ENCODE measurements at regions not wholly inside any gene's neighbourhood (a gene's known extent, or its start where the extent isn't known, plus 50 kb on each side); places are given as distances from the start of the nearest gene placed in this dataset.
"Not testable (repeated sequence)": the region's sequence is repeated elsewhere in the genome, so short reads cannot be mapped to it uniquely, and the experiment has no call there.

GRCh38 chr6:74570044-74570443, 635.8 kb downstream of the COL12A1 start:
- Histone ChIP-seq H3K79me2 (ENCODE audit: insufficient read depth, low read length) (no peaks in the 10 kb centered on the region), H3K27ac (ENCODE audit: low read depth, low read length) (no peak overlapping the region), H3K9me3 (ENCODE audit: low read depth, low read length) (no peaks in the 10 kb centered on the region), H3K36me3 (ENCODE audit: insufficient read depth, low read length) (no peaks in the 10 kb centered on the region), H3K27me3 (ENCODE audit: insufficient read depth, low read length) (no peaks in the 10 kb centered on the region), H2AFZ (ENCODE audit: low read length) (no peak overlapping the region), H3K4me3 (ENCODE audit: insufficient read depth, low read length) (no peak overlapping the region), H3K4me1 (ENCODE audit: insufficient read depth, low read length) (no peaks in the 10 kb centered on the region), H4K20me1 (ENCODE audit: insufficient read depth, low read length) (no peaks in the 10 kb centered on the region), H3K4me2 (ENCODE audit: insufficient read depth, low read length) (no peak overlapping the region)
- no peak for TF ChIP-seq CTCF (IDR thresholded peaks at IDR 0.05; ENCODE audit: extremely low read depth, low read depth, low read length)
- DNase-seq (ENCODE audit: insufficient read length, low spot score, missing footprints) = no peak

- DNase-seq (ENCODE audit: insufficient read length, low spot score, missing footprints) = no peak
- no peak for TF ChIP-seq CTCF (IDR thresholded peaks at IDR 0.05; ENCODE audit: extremely low read depth, low read depth, low read length)
- H3K4me3 ChIP-seq (ENCODE audit: insufficient read depth, low read length) = no peak overlapping the region
Measured at GRCh38 chr6:74568861-74569260, 637.0 kb downstream of the COL12A1 start.

GRCh38 chr6:74567923-74568290, 637.9 kb downstream of the COL12A1 start:
- not testable (repeated sequence) for H3K79me2 ChIP-seq (ENCODE audit: insufficient read depth, low read length); H3K27me3 ChIP-seq (ENCODE audit: insufficient read depth, low read length); H3K4me3 ChIP-seq (ENCODE audit: insufficient read depth, low read length); H3K27ac ChIP-seq (ENCODE audit: low read depth, low read length); H3K4me2 ChIP-seq (ENCODE audit: insufficient read depth, low read length); H4K20me1 ChIP-seq (ENCODE audit: insufficient read depth, low read length); DNase-seq (ENCODE audit: insufficient read length, low spot score, missing footprints); H3K9me3 ChIP-seq (ENCODE audit: low read depth, low read length); H3K4me1 ChIP-seq (ENCODE audit: insufficient read depth, low read length); H3K36me3 ChIP-seq (ENCODE audit: insufficient read depth, low read length); H2AFZ ChIP-seq (ENCODE audit: low read length)

More at GRCh38 chr6:74568861-74569260, 637.0 kb downstream of the COL12A1 start:
- Histone ChIP-seq H3K4me1 (ENCODE audit: insufficient read depth, low read length) (no peaks in the 10 kb centered on the region), H3K27me3 (ENCODE audit: insufficient read depth, low read length) (no peaks in the 10 kb centered on the region), H2AFZ (ENCODE audit: low read length) (no peak overlapping the region), H3K9me3 (ENCODE audit: low read depth, low read length) (no peaks in the 10 kb centered on the region), H4K20me1 (ENCODE audit: insufficient read depth, low read length) (no peaks in the 10 kb centered on the region), H3K79me2 (ENCODE audit: insufficient read depth, low read length) (no peaks in the 10 kb centered on the region), H3K27ac (ENCODE audit: low read depth, low read length) (no peak overlapping the region), H3K36me3 (ENCODE audit: insufficient read depth, low read length) (no peaks in the 10 kb centered on the region), H3K4me2 (ENCODE audit: insufficient read depth, low read length) (no peak overlapping the region)

GRCh38 chr6:74567281-74567922, 638.5 kb downstream of the COL12A1 start:
- H3K27me3 ChIP-seq (ENCODE audit: insufficient read depth, low read length) = no peaks in the 10 kb centered on the region
- no peaks in the 10 kb centered on the region for H4K20me1 ChIP-seq (ENCODE audit: insufficient read depth, low read length)
- no peaks in the 10 kb centered on the region for H3K9me3 ChIP-seq (ENCODE audit: low read depth, low read length)
- H3K4me3 ChIP-seq (ENCODE audit: insufficient read depth, low read length) = no peak overlapping the region
- TF ChIP-seq CTCF (IDR thresholded peaks at IDR 0.05; ENCODE audit: extremely low read depth, low read depth, low read length) = no peak
- H3K27ac ChIP-seq (ENCODE audit: low read depth, low read length) = no peak overlapping the region
- no peak overlapping the region for H2AFZ ChIP-seq (ENCODE audit: low read length)
- no peaks in the 10 kb centered on the region for H3K4me1 ChIP-seq (ENCODE audit: insufficient read depth, low read length)
- H3K36me3 ChIP-seq (ENCODE audit: insufficient read depth, low read length) = no peaks in the 10 kb centered on the region
- no peak overlapping the region for H3K4me2 ChIP-seq (ENCODE audit: insufficient read depth, low read length)
- DNase-seq (ENCODE audit: insufficient read length, low spot score, missing footprints) = no peak
- no peaks in the 10 kb centered on the region for H3K79me2 ChIP-seq (ENCODE audit: insufficient read depth, low read length)

All from osteoblast (primary cell).